ENCODE measurements at regions not wholly inside any gene's neighbourhood (a gene's known extent, or its start where the extent isn't known, plus 50 kb on each side); places are given as distances from the start of the nearest gene placed in this dataset.

DNA sequence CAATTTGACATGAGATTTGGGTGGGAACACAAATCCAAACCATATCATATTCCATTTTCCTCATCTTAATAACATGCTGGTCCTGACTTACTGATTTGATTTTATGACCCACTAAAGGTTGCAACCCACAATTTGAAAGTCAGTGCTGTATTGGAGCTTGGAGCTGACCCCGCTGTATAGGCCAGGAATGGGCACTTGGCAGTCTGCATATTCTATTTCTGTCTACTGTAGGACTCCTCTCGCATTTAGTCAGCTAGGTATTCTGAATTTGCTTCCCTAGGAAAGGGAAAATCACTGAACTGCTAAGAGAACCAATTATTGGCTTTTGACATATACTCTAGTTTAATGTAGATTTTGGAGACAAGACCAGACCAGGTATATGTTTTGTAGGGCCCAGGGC is 157.0 kb downstream of the MFSD1 start:
- H3K4me1 ChIP-seq (ENCODE audit: control insufficient read depth in 1 of 2, insufficient read depth in 2 of 2, low read depth in 1 of 2, low read length in 1 of 2) = no peaks in the 10 kb centered on the region
- TF ChIP-seq NRF1 (IDR thresholded peaks at IDR 0.05; ENCODE audit: low read depth, low read length) (no peak), FOXJ3 (CRISPR knock-in tag; IDR thresholded peaks at IDR 0.05) (no peak), GATA2 (CRISPR knock-in tag; IDR thresholded peaks at IDR 0.05) (no peak), CHD2 (IDR thresholded peaks at IDR 0.05; ENCODE audit: low read length, partially characterized antibody) (no peak), MXI1 (IDR thresholded peaks at IDR 0.05; ENCODE audit: low read depth, low read length) (no peak), RAD21 (IDR thresholded peaks at IDR 0.05; ENCODE audit: low read length) (no peak), YY1 (IDR thresholded peaks at IDR 0.05; ENCODE audit: low read depth) (no peak), EP300 (IDR thresholded peaks at IDR 0.05; ENCODE audit: borderline replicate concordance in 1 of 2, low read depth in 1 of 2, low read length in 1 of 2) (no peak), TAF1 (IDR thresholded peaks at IDR 0.05; ENCODE audit: borderline replicate concordance, low read depth, low read length) (no peak), EZH2phosphoT487 (IDR thresholded peaks at IDR 0.05; ENCODE audit: borderline replicate concordance, low read depth) (no peak)
- TF ChIP-seq, protein P1, sequence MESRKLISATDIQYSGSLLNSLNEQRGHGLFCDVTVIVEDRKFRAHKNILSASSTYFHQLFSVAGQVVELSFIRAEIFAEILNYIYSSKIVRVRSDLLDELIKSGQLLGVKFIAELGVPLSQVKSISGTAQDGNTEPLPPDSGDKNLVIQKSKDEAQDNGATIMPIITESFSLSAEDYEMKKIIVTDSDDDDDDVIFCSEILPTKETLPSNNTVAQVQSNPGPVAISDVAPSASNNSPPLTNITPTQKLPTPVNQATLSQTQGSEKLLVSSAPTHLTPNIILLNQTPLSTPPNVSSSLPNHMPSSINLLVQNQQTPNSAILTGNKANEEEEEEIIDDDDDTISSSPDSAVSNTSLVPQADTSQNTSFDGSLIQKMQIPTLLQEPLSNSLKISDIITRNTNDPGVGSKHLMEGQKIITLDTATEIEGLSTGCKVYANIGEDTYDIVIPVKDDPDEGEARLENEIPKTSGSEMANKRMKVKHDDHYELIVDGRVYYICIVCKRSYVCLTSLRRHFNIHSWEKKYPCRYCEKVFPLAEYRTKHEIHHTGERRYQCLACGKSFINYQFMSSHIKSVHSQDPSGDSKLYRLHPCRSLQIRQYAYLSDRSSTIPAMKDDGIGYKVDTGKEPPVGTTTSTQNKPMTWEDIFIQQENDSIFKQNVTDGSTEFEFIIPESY (IDR thresholded peaks at IDR 0.05; ENCODE audit: borderline replicate concordance, low read depth) = no peak
- TF ChIP-seq, protein P2, sequence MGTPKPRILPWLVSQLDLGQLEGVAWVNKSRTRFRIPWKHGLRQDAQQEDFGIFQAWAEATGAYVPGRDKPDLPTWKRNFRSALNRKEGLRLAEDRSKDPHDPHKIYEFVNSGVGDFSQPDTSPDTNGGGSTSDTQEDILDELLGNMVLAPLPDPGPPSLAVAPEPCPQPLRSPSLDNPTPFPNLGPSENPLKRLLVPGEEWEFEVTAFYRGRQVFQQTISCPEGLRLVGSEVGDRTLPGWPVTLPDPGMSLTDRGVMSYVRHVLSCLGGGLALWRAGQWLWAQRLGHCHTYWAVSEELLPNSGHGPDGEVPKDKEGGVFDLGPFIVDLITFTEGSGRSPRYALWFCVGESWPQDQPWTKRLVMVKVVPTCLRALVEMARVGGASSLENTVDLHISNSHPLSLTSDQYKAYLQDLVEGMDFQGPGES (IDR thresholded peaks at IDR 0.05; ENCODE audit: low read depth, low read length) = no peak
- TF ChIP-seq, protein P3, sequence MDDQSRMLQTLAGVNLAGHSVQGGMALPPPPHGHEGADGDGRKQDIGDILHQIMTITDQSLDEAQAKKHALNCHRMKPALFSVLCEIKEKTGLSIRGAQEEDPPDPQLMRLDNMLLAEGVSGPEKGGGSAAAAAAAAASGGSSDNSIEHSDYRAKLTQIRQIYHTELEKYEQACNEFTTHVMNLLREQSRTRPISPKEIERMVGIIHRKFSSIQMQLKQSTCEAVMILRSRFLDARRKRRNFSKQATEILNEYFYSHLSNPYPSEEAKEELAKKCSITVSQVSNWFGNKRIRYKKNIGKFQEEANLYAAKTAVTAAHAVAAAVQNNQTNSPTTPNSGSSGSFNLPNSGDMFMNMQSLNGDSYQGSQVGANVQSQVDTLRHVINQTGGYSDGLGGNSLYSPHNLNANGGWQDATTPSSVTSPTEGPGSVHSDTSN (IDR thresholded peaks at IDR 0.05) = no peak
- TF ChIP-seq, protein P4, sequence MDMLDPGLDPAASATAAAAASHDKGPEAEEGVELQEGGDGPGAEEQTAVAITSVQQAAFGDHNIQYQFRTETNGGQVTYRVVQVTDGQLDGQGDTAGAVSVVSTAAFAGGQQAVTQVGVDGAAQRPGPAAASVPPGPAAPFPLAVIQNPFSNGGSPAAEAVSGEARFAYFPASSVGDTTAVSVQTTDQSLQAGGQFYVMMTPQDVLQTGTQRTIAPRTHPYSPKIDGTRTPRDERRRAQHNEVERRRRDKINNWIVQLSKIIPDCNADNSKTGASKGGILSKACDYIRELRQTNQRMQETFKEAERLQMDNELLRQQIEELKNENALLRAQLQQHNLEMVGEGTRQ (IDR thresholded peaks at IDR 0.05; ENCODE audit: borderline replicate concordance, low read depth, low read length) = no peak
- TF ChIP-seq, protein P5, sequence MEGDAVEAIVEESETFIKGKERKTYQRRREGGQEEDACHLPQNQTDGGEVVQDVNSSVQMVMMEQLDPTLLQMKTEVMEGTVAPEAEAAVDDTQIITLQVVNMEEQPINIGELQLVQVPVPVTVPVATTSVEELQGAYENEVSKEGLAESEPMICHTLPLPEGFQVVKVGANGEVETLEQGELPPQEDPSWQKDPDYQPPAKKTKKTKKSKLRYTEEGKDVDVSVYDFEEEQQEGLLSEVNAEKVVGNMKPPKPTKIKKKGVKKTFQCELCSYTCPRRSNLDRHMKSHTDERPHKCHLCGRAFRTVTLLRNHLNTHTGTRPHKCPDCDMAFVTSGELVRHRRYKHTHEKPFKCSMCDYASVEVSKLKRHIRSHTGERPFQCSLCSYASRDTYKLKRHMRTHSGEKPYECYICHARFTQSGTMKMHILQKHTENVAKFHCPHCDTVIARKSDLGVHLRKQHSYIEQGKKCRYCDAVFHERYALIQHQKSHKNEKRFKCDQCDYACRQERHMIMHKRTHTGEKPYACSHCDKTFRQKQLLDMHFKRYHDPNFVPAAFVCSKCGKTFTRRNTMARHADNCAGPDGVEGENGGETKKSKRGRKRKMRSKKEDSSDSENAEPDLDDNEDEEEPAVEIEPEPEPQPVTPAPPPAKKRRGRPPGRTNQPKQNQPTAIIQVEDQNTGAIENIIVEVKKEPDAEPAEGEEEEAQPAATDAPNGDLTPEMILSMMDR (IDR thresholded peaks at IDR 0.05) = no peak
- no peak overlapping the region for H3K27ac ChIP-seq (ENCODE audit: low read depth in 2 of 2, low read length in 1 of 2)
- H3K79me2 ChIP-seq (ENCODE audit: insufficient read depth) = no peaks in the 10 kb centered on the region
- CTCF ChIA-PET = no interaction called here
- no peak overlapping the region for H3K9ac ChIP-seq
- 53% methylated on average over 2 of the region's 2 CpGs for WGBS (ENCODE audit: low lambda C conversion rate)
- no peaks in the 10 kb centered on the region for H4K20me1 ChIP-seq (ENCODE audit: insufficient read depth)
- H3K36me3 ChIP-seq (replicated peaks in 1 of 2; ENCODE audit: control insufficient read depth in 1 of 2, insufficient read depth in 2 of 2, low read length in 1 of 2) = no peaks in the 10 kb centered on the region
- no peak overlapping the region for H3K4me3 ChIP-seq (ENCODE audit: low read depth in 2 of 2, low read length in 1 of 2)
- no peaks in the 10 kb centered on the region for H3K9me2 ChIP-seq
- H3F3A ChIP-seq (replicated peaks; ENCODE audit: insufficient read depth) = no peaks in the 10 kb centered on the region
- no peak overlapping the region for H2AFZ ChIP-seq (ENCODE audit: low read depth)
- H3K4me2 ChIP-seq = no peak overlapping the region
- no peaks in the 10 kb centered on the region for H3K9me3 ChIP-seq
- POLR2A ChIA-PET = no interaction called here
- DNase-seq = no peak
- no peaks in the 10 kb centered on the region for H3K27me3 ChIP-seq (ENCODE audit: insufficient read depth)
